ENCODE measurements at regions not wholly inside any gene's neighbourhood (a gene's known extent, or its start where the extent isn't known, plus 50 kb on each side); places are given as distances from the start of the nearest gene placed in this dataset.

DNA sequence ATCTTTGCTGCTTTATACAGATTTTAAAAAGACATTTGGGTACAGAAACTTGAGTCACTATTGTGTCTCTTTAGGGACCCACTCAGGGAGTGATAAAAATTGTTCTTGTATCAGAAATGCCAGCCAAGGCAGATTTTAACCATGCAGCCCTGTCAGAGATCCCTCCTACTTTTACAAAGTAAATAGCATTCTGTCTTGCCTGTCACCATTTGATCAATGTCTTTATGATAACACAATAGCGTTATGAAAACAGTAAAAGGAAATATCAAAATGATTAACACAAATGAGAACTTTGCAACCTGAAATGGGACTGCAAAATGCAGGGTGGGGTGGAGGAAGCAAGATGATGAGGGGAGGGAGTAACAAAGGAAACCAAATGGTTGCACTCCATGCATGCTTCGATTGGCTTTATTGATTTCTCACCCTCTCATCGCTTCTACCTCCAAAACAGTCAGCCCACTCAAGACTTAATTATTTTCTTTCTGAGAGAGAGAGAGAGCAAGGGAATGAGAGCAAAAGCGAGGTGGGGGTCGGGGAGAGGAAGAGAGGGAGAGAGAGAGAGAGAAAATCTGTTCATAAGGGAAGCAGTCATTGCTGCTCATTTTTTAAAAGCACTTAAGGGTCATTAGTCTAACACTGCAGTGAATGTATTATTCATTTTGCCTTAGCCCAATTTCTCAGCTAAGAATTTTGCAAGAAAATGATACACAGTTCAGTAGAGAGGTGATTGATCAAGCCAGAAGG is 576.5 kb downstream of the CSNK1G3 start:
- DNase-seq (ENCODE audit: low read depth in 1 of 2, low spot score in 1 of 2): no peak

DNA sequence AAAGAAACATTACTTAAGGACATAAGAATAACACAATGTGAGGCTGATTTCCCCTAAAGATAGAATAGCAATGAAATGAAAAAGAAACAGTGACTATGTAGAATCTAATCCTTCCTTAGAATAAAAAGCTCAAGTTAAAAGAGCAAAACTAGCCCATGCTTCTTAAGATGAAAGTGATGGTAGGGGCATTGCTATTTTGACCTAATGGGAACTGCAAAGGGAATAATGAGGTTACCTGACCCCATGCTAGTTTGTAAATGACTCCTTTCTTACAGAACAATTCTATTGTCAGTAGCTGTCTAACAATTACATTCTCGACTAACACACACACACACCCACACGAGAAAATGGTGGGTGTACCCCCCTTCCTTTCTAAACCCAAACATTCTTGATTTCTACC is 575.8 kb downstream of the CSNK1G3 start:
- no peak for DNase-seq (ENCODE audit: low read depth in 1 of 2, low spot score in 1 of 2)

DNA sequence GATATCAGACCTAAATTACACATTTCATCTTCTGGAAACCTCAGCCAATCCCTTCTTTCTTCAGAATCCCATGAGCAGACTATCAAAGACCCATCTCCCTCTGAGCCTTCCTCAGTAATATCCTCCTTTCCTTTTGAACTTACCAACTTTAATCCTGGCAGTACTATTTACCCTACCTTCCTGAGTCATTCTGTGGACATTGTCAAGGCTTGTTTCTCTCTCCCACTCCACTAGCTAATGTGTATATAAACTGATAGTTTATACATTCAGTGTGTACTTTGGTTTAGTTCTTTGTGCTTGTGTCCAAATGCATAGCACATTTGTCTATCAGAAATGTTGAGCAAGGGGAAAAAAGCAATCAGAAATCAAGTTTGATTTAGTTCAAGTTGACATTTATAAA is 568.3 kb downstream of the CSNK1G3 start:
- no peak for DNase-seq (ENCODE audit: low read depth in 1 of 2, low spot score in 1 of 2)

DNA sequence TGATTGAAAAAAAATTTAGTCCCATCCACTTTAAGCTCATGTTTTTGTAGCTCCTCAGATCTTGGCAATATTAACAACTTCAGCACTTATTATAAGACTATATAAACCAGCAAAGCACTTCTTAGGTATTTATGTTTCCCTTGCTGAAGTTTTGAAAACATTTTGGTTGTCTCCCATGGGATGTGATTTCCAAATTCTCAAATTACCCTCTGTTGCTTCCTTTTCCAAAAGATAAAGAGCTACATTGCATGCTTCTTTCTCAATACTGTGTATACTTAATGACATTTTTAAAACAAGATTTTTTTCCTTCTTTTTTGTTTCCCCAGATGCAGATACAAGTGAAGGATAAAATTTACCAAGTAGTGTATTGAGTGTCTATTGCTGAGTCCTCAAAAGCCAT is 567.1 kb downstream of the CSNK1G3 start:
- DNase-seq (ENCODE audit: low read depth in 1 of 2, low spot score in 1 of 2): no peak

DNA sequence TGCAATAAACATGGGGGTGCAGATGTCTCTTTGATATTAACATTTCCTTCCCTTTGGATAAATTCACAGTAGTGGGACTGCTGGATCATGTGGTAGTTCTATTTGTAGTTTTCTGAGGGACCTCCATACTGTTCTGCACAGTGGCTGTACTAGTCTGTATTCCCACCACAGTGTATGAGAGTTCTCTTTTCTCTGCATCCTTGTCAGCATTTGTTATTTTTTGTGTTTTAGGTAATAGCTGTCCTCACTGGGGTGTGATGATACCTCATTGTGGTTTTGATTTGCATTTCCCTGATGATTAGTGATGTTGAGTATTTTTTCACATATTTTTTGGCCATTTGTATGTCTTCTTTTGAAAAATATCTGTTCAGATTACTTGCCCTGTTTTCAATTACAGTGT is 562.5 kb downstream of the CSNK1G3 start:
- DNase-seq (ENCODE audit: low read depth in 1 of 2, low spot score in 1 of 2): no peak

DNA sequence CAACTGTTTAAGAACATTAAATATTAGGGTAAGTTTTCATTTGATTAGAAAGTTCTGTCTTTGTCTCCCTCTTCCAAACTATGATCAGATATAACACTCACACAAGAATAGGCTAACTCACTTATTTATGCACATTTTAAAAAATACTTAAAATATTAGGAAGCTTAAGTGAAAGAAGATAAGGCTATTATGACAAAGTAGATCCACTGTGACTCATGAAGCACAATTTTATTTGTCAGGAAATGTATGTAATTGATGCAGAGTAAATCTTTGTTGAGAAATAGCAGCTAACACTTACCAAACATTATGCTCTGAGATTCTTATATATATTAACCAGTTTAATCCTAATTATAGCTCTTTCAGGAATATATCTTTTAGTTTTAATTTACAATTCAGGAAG is 560.6 kb downstream of the CSNK1G3 start:
- DNase-seq (ENCODE audit: low read depth in 1 of 2, low spot score in 1 of 2): no peak

DNA sequence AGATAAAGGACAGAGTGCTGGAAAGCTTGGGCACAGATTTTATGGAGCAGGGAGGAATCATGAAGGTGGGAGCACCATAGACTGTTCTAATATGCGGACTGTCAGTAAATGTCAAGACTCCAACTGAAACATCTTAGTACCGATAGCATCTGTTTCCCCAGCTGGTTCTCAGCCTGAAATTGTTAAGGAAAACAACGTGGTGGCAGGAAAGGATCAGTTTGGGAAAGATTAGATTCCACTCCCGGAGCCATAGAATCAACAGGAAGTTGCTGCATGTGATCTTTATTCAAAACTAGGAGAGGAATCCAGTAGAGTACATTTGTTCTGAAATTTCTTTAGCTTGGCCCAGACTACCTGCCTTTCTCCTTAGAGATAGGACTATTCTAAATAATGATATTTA is 559.1 kb downstream of the CSNK1G3 start:
- no peak for DNase-seq (ENCODE audit: low read depth in 1 of 2, low spot score in 1 of 2)

DNA sequence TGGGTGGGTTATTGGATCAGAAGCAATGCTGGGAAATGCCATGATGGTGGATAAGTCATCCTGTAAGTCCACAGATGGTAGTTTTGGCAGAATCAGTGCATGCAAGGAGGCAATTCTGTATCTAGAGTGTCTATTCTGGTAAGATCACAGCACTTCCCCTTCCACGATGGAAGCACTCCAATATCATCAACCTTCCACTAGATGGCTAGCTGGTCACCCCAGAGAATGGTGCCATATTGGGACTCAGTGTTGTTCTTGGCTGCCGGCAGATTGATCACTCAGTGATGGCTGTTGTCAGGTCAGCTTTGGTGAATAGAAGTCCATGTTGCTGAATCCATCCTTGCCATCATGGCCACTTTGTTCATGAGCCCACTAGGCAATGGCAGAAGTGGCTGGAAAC is 553.5 kb downstream of the CSNK1G3 start:
- DNase-seq (ENCODE audit: low read depth in 1 of 2, low spot score in 1 of 2): no peak

DNA sequence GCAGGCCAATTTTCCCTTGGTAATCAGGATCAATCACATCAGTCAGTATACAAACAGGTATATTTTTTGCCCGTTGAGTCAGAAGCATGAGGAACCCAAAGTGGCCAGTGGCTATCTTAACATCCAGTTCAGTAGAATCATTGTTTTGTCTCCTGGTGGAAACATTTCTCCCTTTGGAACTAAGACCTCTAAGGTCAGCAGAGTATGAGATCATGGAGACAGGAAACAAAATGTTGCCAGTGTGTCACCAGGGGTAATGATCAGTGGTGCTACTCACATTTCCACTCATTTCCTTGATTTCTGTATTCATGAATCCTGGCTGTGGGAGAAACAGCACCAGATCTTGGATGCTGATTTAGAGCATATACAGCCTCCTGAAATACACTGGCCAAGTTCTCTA is 553.0 kb downstream of the CSNK1G3 start:
- DNase-seq (ENCODE audit: low read depth in 1 of 2, low spot score in 1 of 2): no peak

DNA sequence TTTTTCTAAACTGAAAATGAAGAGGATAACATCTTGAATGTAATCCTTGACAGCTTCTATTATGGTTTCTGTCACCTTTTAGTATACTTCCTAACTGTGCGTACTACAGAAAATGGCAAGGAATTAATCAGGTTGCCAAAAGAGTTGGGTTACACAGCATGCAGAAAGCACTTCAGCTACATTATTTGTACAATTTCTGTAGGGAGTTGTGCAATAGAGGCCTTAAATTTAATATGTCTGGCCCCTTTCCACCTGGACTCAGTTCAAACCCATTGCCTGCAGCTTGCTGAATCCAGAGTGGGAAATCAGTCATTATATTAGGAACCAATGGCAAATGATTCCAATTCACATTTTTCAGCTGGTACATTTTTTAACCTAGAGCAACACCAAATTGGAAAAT is 549.7 kb downstream of the CSNK1G3 start:
- DNase-seq (ENCODE audit: low read depth in 1 of 2, low spot score in 1 of 2): no peak

DNA sequence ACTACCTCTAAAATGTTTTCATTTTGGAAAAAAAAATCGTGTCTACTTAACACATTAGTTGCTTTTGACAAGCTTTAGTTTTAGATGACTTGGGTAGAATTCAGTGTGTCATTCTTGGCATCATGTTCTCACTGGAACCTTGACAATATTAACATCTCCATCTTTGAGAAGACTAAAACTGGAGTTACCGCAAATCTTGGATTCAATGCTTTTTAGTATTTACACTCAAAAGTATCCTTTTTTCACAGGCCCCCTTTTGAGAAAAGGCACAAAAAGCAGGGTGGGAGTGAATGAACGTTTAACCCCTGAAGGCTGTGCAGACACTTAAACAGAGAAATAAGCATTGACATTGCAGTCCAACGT is 549.1 kb downstream of the CSNK1G3 start:
- no peak for DNase-seq (ENCODE audit: low read depth in 1 of 2, low spot score in 1 of 2)

DNA sequence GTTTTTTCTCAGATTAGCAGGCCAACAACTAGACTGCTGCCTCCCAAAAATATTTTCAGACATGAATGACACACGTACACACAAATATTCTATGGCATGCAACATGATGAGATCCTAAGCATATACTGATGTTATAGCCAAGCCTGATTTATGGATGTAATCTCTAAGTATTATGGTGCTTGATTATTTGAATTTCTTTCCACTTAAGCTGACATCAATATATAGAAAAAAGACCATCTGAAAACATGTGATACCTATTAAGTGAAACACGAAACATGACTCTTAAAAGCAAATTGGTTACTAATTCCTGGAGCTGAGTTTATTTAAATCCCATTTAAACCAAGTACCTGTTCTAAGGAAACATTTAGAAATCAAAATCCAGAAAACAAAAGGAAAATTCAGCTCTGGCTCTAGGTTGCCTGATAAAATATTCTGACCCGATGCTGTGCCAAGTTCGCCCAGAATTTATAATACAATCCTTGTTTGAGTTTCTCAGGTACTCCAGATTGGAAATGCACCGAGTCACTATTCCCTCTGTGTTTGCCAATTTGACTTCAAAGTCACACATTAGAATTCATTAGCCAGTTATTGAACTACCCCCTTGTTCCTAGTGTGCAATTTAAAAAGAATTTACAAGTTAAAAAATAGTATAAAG is 548.6 kb downstream of the CSNK1G3 start:
- DNase-seq (ENCODE audit: low read depth in 1 of 2, low spot score in 1 of 2): no peak

DNA sequence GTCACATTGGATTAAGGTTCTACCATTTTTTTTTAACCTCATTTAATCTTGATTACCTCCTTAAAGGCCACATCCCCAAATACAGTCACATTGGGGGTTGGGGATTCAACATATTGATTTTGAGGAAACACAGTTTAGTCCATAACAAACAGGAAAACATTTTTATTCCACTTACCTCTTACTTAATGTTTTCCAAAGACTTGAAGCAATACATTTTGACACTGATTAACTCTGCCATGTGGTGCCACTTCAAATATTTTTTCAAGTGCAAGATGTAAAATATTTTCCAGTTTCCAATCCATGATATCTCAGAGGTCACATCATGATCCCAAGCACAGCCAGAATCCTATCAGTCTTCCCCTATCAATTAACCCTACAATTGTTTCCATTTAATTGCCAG is 548.0 kb downstream of the CSNK1G3 start:
- DNase-seq (ENCODE audit: low read depth in 1 of 2, low spot score in 1 of 2): no peak

DNA sequence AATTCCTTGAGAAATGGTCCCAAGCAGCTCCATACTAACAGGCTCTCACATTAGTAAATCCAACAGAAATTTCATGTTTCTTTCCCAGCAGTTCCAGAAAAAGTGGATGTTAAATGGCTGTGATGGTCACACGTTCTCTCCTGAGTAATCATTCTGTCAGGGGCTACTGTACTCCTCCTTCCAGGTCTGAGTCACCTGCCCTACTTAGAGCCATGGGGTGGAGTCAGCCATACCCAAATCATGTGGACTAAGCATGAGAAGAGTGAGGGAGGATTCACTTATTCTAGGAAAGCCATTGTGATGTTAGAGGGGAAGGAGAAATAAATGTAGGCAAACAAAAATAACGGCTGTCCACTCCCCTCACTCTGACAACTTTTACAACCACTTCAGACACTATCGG is 547.2 kb downstream of the CSNK1G3 start:
- no peak for DNase-seq (ENCODE audit: low read depth in 1 of 2, low spot score in 1 of 2)

DNA sequence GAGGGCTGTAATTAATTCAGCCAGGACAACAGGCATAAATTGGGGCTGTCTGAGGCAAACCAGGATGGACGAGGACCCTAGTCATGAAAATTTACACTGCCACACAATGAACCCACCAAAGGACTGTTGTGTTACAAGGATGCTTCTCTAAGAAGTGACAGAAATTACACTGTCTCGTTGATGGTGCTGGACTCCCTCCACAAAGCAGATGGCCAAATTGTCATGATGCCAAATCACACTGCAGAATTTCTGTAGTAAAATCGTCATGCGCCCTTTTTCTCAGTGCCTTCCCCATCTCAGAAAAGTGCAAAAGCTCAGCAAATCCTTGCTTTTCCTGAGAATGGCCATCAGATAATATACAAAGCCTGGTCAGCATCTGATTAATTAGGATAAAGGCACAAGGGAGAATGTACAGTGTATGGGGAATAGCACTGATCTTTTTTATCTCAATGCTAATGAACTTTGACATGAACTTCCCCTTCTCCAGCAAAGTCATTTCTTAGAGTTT is 545.8 kb downstream of the CSNK1G3 start:
- DNase-seq (ENCODE audit: low read depth in 1 of 2, low spot score in 1 of 2): no peak

DNA sequence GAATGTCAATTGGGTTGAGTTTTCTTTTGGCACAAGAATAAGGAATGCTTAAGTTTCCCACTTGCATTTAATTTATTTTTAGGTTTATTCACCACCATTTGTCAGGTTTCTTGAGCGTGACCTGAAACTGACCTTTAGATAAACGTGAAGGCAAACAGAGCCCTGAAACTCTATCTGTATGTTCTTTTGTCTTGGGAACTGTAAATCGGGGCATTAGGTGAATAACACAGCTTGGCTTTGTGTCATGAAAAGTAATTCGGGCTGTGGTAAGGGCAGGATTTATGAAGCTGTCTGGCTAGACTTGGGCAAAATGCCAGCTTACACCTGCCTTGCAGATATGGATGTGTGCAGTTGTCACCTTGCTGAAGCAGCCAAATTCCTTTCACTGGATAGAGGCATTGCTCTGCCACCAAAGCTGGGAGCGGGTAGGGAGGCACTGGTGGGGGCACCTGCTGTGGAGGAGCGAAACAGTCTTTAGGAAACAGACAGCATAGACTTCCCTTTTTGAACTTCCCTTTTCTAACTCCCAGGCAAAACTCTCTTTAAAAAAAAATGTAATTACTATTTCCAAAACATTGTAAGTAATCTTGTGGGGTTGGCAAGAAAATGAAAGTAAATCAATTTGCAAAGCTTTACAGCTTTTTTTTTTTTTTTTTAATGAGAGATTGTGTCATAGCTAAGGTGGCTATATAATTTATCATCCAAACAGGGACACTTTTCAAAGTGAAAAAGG is 545.2 kb downstream of the CSNK1G3 start:
- DNase-seq (ENCODE audit: low read depth in 1 of 2, low spot score in 1 of 2): no peak

DNA sequence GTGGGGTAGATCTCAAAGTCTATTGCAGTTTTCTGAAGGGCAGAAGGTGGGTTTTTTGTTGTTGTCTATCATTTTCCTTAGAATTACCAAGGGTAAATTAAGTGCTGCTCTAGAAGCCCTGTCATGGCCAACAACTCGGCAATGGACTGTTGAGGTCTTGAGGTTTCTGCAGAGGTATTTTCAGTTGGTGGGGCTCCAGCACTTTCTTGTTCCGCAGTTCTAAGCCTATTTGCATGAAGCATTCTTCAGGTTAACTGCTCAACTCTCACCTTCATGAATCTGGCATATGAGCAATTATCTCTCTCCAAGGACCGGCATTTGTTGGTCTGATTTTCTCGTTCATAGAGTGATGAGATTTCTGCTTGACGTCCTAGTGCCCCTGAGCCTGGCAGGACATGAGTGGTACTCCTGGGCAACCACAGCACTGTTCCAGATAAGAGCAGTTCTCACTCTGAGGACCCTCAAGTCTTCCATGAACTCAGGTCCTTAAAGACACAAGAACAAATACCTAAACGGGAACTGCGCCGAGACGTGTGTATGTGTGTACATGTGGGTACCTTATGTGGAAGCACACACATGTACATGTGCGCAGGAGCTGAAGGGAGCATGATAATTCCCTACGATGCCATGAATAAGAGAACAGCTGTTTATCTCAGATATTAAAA is 544.5 kb downstream of the CSNK1G3 start:
- DNase-seq (ENCODE audit: low read depth in 1 of 2, low spot score in 1 of 2): no peak

DNA sequence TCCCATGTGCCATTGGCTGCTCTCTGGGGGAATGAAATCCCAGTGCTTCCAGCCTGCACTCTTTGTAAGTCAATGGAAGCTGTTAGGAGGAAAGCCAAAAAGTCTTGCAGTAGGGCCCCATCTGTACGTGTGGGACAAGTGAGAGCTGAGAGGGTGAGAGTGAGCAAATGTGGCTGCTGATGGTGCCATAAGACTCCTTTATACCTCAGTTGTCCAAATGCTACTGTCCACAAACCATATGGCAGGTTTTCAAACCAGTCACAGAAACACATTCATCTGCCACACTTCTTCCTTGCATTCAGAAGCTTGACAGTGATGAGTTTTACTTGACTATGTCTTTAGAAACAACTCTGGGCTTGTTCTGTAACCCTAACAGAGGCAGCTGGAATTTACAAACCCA is 543.8 kb downstream of the CSNK1G3 start:
- DNase-seq (ENCODE audit: low read depth in 1 of 2, low spot score in 1 of 2): no peak

DNA sequence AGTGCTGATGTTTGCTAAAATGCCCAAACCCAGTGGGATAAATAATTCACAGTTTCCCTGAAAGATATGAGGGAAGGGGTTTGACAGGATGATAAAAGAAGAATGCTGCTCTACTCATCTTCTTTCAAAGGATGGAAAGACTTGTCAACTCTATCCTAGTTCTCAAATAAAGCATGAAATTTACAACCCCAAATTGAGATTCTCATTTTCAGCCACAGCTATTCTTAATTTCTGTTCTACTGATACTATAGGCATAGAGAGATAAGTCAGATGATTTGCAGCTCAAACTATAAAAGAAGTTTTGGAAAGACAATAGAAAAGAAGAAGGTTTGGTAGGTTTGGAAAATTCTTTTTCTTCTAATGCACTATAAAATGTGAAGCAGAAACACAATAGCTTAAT is 542.6 kb downstream of the CSNK1G3 start:
- no peak for DNase-seq (ENCODE audit: low read depth in 1 of 2, low spot score in 1 of 2)

DNA sequence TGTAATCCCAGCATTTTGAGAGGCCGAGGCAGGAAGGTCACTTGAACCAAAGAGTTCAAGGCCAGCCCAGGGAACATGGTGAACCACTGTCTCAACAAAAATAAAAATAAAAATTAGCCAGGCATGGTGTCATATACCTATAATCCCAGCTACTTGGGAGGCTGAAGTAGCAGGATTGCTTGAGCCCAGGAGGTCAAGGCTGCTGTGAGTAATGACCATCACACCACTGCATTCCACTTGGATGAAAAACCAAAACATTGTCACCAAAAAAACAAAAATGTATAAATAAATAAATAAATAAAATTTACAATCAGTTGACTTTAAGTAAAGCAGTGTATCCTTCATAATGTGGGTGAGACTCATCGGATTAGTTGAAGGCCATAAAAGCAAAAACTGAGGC is 541.4 kb downstream of the CSNK1G3 start:
- DNase-seq (ENCODE audit: low read depth in 1 of 2, low spot score in 1 of 2): no peak

DNA sequence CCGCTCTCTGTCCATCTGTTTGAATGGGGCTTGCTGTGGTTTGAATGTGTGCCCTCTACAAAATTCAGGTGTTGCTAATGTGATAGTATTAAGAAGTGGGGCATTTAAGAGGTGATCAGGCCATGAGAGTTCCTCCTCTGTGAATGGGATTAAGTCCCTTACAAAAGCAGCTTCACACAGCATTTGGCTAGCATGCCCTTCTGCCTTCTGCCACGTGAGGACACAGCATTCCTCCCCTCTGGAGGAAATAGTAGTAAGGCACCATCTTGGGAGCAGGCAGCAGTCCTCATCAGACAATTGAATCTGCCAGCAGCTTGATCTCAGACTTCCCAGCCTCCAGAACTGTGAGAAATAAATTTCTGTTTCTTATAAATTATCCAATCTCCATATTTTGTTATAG is 540.2 kb downstream of the CSNK1G3 start:
- no peak for DNase-seq (ENCODE audit: low read depth in 1 of 2, low spot score in 1 of 2)

Measured in activated T-helper 1 cell treated with anti-CD3 and anti-CD28 coated beads, Interleukin-2, amount 50 U/mL, for 16 hours (primary cell).